Neural cell (in vitro differentiated cells): ENCODE measurements at regions not wholly inside any gene's neighbourhood (a gene's known extent, or its start where the extent isn't known, plus 50 kb on each side); places are given as distances from the start of the nearest gene placed in this dataset.

Experiments
- CTCF ChIP-seq: fragments of 450-650 bp; IDR thresholded peaks from 2 replicates; pipeline ENCODE4 v1.5.1; 2014; ENCODE audit warnings: antibody characterized with exemption, mild to moderate bottlenecking, moderate library complexity; ENCODE audit not compliant: poor library complexity, severe bottlenecking
- EZH2 ChIP-seq: fragments of 200-600, 300-800 bp; shearing (Covaris generic), sonication (generic); IDR thresholded peaks from 2 replicates; pipeline ENCODE4 v1.6.1; 2014; ENCODE audit warnings: antibody characterized with exemption, low read length, borderline replicate concordance, mild to moderate bottlenecking; ENCODE audit not compliant: insufficient read depth, poor library complexity, severe bottlenecking
- MXI1 ChIP-seq: fragments of 450-650 bp; conservative IDR thresholded peaks from 2 replicates; pipeline ENCODE4 v1.6.1; 2014; ENCODE audit warnings: antibody characterized with exemption, mild to moderate bottlenecking; ENCODE audit not compliant: poor library complexity, severe bottlenecking
- POLR2AphosphoS5 ChIP-seq: IDR thresholded peaks from 2 replicates; pipeline ENCODE4 v1.6.1; 2012
- RAD21 ChIP-seq: fragments of 450-650 bp; conservative IDR thresholded peaks from 2 replicates; pipeline ENCODE4 v1.6.1; 2014; ENCODE audit warnings: antibody characterized with exemption, mild to moderate bottlenecking, moderate library complexity

DNA sequence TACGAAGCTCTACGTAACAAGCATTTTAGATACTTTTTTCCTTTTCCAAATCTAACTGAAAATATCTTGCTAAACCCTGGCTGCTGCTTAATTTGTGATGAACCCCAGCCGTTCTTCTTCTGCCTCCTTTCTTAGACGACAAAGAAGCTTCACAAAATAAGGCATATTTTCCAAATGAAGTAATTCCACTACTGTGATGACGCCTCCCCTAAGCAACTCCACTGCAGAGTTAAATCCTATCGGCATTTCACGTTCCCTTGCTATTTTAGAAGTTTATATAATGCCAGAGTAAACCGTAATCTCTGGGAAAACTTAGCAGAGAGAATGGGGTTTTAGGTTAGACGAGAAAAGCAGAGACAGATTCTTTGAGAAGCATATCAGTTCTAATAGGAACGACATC is 683.1 kb upstream of the SALL1 start:
- TF ChIP-seq POLR2AphosphoS5, result no peak
- TF ChIP-seq CTCF, result no peak
- no peak for TF ChIP-seq MXI1
- TF ChIP-seq RAD21, result no peak
- no peak for TF ChIP-seq EZH2
